ENCODE measurements at regions not wholly inside any gene's neighbourhood (a gene's known extent, or its start where the extent isn't known, plus 50 kb on each side); places are given as distances from the start of the nearest gene placed in this dataset.
"Not testable (repeated sequence)": the region's sequence is repeated elsewhere in the genome, so short reads cannot be mapped to it uniquely, and the experiment has no call there.

DNA sequence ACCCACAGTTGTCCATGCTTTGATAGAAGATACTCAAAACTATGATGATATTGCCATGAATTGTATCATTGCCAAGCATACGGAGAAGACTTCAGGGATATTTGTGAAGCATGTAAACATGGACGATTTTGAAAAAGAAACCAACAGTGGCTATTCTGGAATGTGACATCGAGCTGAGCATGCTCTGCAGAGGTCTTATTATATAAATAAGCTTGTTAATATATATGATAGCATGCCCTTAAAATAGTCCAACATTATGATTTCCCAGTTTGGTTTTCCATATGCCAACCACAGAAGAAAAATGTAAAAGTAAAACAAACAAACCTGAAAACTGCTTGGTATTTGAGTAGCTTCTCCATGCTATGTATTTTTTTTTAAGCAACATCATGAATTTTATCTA, 159.1 kb downstream of the LNPK start:
- H3K27me3 ChIP-seq (ENCODE audit: insufficient read depth, low read length): no peaks in the 10 kb centered on the region; the same call in 1 of the 2 replicates
- no peaks in the 10 kb centered on the region for H3F3A ChIP-seq (ENCODE audit: insufficient read depth, low read length)
- no peak overlapping the region for H2AFZ ChIP-seq (ENCODE audit: low read length)
- no peak overlapping the region for H3K9ac ChIP-seq (ENCODE audit: low read length)
- H3K4me3 ChIP-seq (ENCODE audit: low read depth, low read length, poor library complexity, severe bottlenecking): no peak overlapping the region
- no peaks in the 10 kb centered on the region for H4K20me1 ChIP-seq (ENCODE audit: insufficient read depth, low read length)
- H3K36me3 ChIP-seq (ENCODE audit: insufficient read depth, low read length): no peaks in the 10 kb centered on the region
- H3K79me2 ChIP-seq (ENCODE audit: insufficient read depth, low read length): no peaks in the 10 kb centered on the region
- no peak overlapping the region for H3K4me2 ChIP-seq (ENCODE audit: low read length)
- no peak for TF ChIP-seq CTCF (IDR thresholded peaks at IDR 0.05; ENCODE audit: low read length)
- no peak for TF ChIP-seq EZH2 (IDR thresholded peaks at IDR 0.05; ENCODE audit: borderline replicate concordance, low read length)
- no peaks in the 10 kb centered on the region for H3K4me1 ChIP-seq (ENCODE audit: insufficient read depth, low read length, severe bottlenecking)
- H3K27ac ChIP-seq (ENCODE audit: low read depth, low read length, poor library complexity, severe bottlenecking): no peak overlapping the region
- H3K9me3 ChIP-seq (ENCODE audit: low read length): no peaks in the 10 kb centered on the region
- no peaks in the 10 kb centered on the region for H3K9me2 ChIP-seq (ENCODE audit: low read depth, low read length)

DNA sequence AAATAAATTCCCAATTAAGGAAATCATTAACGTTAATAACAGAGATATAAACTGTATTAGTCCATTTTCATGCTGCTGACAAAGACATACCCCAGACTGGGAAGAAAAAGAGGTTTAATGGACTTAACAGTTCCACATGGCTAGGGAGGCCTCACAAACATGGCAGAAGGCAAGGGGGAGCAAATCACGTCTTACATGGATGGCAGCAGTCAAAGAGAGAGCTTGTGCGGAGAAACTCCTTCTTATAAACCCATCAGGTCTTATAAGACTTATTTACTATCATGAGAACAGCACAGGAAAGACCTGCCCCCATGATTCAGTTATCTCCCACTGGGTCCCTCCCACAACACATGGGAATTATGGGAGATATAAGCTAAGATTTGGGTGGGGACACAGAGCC, 161.3 kb downstream of the LNPK start:
- not testable (repeated sequence) for H3K4me1 ChIP-seq (ENCODE audit: insufficient read depth, low read length, severe bottlenecking); H3K9me3 ChIP-seq (ENCODE audit: low read length); H2AFZ ChIP-seq (ENCODE audit: low read length); H4K20me1 ChIP-seq (ENCODE audit: insufficient read depth, low read length); H3K9ac ChIP-seq (ENCODE audit: low read length); H3K27ac ChIP-seq (ENCODE audit: low read depth, low read length, poor library complexity, severe bottlenecking); H3K36me3 ChIP-seq (ENCODE audit: insufficient read depth, low read length); H3K27me3 ChIP-seq (ENCODE audit: insufficient read depth, low read length); H3K4me3 ChIP-seq (ENCODE audit: low read depth, low read length, poor library complexity, severe bottlenecking); H3F3A ChIP-seq (ENCODE audit: insufficient read depth, low read length); H3K79me2 ChIP-seq (ENCODE audit: insufficient read depth, low read length); H3K9me2 ChIP-seq (ENCODE audit: low read depth, low read length); H3K4me2 ChIP-seq (ENCODE audit: low read length)

DNA sequence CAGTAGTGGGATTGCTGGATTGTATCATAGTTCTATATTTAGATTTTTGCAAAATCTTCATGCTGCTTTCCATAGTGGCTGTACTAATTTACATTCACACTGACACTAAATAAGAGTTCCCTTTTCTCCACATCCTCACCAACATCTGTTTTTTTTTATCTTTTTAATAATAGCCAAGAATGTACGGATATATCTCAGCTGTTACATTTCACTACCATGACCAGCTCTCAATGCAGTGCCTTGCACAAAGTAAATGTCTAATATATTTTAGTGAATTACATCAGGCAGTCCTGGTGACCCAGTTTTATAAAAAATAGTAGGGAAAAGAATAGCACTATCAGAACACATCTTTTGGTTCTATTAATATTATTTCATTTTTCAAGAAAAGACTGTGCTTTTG, 161.8 kb downstream of the LNPK start:
- Histone ChIP-seq H2AFZ (ENCODE audit: low read length) (no peak overlapping the region), H3K79me2 (ENCODE audit: insufficient read depth, low read length) (no peaks in the 10 kb centered on the region), H3K9me2 (ENCODE audit: low read depth, low read length) (no peaks in the 10 kb centered on the region), H3K9ac (ENCODE audit: low read length) (no peak overlapping the region), H3K27me3 (ENCODE audit: insufficient read depth, low read length) (no peaks in the 10 kb centered on the region), H3K36me3 (ENCODE audit: insufficient read depth, low read length) (no peaks in the 10 kb centered on the region), H4K20me1 (ENCODE audit: insufficient read depth, low read length) (no peaks in the 10 kb centered on the region), H3K9me3 (ENCODE audit: low read length) (no peaks in the 10 kb centered on the region), H3F3A (ENCODE audit: insufficient read depth, low read length) (no peaks in the 10 kb centered on the region), H3K4me3 (ENCODE audit: low read depth, low read length, poor library complexity, severe bottlenecking) (no peak overlapping the region), H3K27ac (ENCODE audit: low read depth, low read length, poor library complexity, severe bottlenecking) (no peak overlapping the region), H3K4me2 (ENCODE audit: low read length) (no peak overlapping the region), H3K4me1 (ENCODE audit: insufficient read depth, low read length, severe bottlenecking) (no peaks in the 10 kb centered on the region)
- no peak for TF ChIP-seq EZH2 (IDR thresholded peaks at IDR 0.05; ENCODE audit: borderline replicate concordance, low read length)
- TF ChIP-seq CTCF (IDR thresholded peaks at IDR 0.05; ENCODE audit: low read length): no peak

DNA sequence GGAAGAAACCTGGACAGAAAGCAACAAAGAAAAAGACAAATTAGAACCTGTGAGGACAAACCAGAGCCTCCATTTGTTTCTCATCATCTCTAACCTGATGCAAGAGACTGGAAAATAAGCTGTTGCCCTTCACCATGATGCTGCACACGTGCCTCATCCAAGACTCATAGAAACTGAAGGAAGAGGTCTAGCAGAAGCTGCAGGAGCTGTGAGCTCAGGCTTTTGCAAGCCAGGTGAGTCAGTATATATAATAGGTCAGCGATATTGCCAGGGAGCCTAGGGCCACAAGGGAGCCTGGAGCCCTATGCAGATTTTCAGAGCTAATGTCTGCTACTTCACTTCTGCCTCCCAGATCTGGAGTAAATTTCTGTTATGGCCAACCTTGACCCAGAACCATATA, 163.1 kb downstream of the LNPK start:
- H3K79me2 ChIP-seq (ENCODE audit: insufficient read depth, low read length): no peaks in the 10 kb centered on the region
- no peak overlapping the region for H3K9ac ChIP-seq (ENCODE audit: low read length)
- H3K9me2 ChIP-seq (ENCODE audit: low read depth, low read length): no peaks in the 10 kb centered on the region
- H3K27me3 ChIP-seq (ENCODE audit: insufficient read depth, low read length): no peaks in the 10 kb centered on the region
- no peaks in the 10 kb centered on the region for H3F3A ChIP-seq (ENCODE audit: insufficient read depth, low read length)
- H3K27ac ChIP-seq (ENCODE audit: low read depth, low read length, poor library complexity, severe bottlenecking): no peak overlapping the region
- H3K4me1 ChIP-seq (ENCODE audit: insufficient read depth, low read length, severe bottlenecking): no peaks in the 10 kb centered on the region
- H2AFZ ChIP-seq (ENCODE audit: low read length): no peak overlapping the region
- no peak overlapping the region for H3K4me3 ChIP-seq (ENCODE audit: low read depth, low read length, poor library complexity, severe bottlenecking)
- no peaks in the 10 kb centered on the region for H3K36me3 ChIP-seq (ENCODE audit: insufficient read depth, low read length)
- no peaks in the 10 kb centered on the region for H3K9me3 ChIP-seq (ENCODE audit: low read length)
- TF ChIP-seq CTCF (IDR thresholded peaks at IDR 0.05; ENCODE audit: low read length) (no peak), EZH2 (IDR thresholded peaks at IDR 0.05; ENCODE audit: borderline replicate concordance, low read length) (no peak)
- H4K20me1 ChIP-seq (ENCODE audit: insufficient read depth, low read length): no peaks in the 10 kb centered on the region
- no peak overlapping the region for H3K4me2 ChIP-seq (ENCODE audit: low read length)
